GM23338 (cell line): ENCODE measurements at regions not wholly inside any gene's neighbourhood (a gene's known extent, or its start where the extent isn't known, plus 50 kb on each side); places are given as distances from the start of the nearest gene placed in this dataset.

ENCODE experiments used
- CREB1 ChIP-seq: fragments of 250-450 bp; sonication (Bioruptor Pico); IDR thresholded peaks from 2 replicates; pipeline ENCODE4 v1.5.0; 2020; ENCODE audit warnings: low read depth, mild to moderate bottlenecking, moderate library complexity
- ETS1 ChIP-seq: IDR thresholded peaks from 2 replicates; pipeline ENCODE4 v1.6.1; 2016; ENCODE audit warnings: antibody characterized with exemption
- EZH2 ChIP-seq: fragments of 200-600 bp; sonication (generic); IDR thresholded peaks from one replicate; pipeline ENCODE4 v1.8.0; 2017; ENCODE audit warnings: antibody characterized with exemption, mild to moderate bottlenecking, low read depth; ENCODE audit not compliant: unreplicated experiment
- EZH2phosphoT487 ChIP-seq: fragments of 200-600 bp; sonication (generic); IDR thresholded peaks from one replicate; pipeline ENCODE4 v1.8.1; 2018; ENCODE audit warnings: antibody characterized with exemption; ENCODE audit not compliant: unreplicated experiment
- JUNB ChIP-seq: IDR thresholded peaks from one replicate; pipeline ENCODE4 v1.6.1; 2016; ENCODE audit warnings: antibody characterized with exemption; ENCODE audit not compliant: unreplicated experiment
- NANOG ChIP-seq: IDR thresholded peaks from 2 replicates; pipeline ENCODE4 v1.6.1; 2016; ENCODE audit warnings: antibody characterized with exemption, borderline replicate concordance
- POLR2AphosphoS5 ChIP-seq: IDR thresholded peaks from 2 replicates; pipeline ENCODE4 v1.6.1; 2016; ENCODE audit warnings: antibody characterized with exemption, low read depth
- STAT1 ChIP-seq: IDR thresholded peaks from one replicate; pipeline ENCODE4 v1.6.1; 2016; ENCODE audit warnings: antibody characterized with exemption; ENCODE audit not compliant: unreplicated experiment
- ZNF114 ChIP-seq: fragments of 250-450 bp; sonication (Bioruptor Pico); IDR thresholded peaks from 2 replicates; pipeline ENCODE4 v1.5.0; 2020; ENCODE audit warnings: mild to moderate bottlenecking, moderate library complexity
- ZNF331 ChIP-seq: fragments of 250-450 bp; sonication (Bioruptor Pico); IDR thresholded peaks from 2 replicates; pipeline ENCODE4 v1.5.0; 2020; ENCODE audit warnings: low read depth, mild to moderate bottlenecking, moderate library complexity
- ZNF462 ChIP-seq: fragments of 250-450 bp; sonication (Bioruptor Pico); IDR thresholded peaks from 2 replicates; pipeline ENCODE4 v1.5.0; 2020; ENCODE audit warnings: mild to moderate bottlenecking, moderate library complexity
- TF ChIP-seq, protein P1 (sequence below), 2 experiments: fragments of 200-600 bp in 1 of 2; sonication (generic) in 1 of 2; conservative IDR thresholded peaks; 2 replicates each; pipeline versions ENCODE4 v1.5.1 to v1.6.1; 2016 to 2017; ENCODE audit warnings: antibody characterized with exemption in 2 of 2, low read depth in 2 of 2, mild to moderate bottlenecking in 2 of 2, moderate library complexity in 1 of 2
- TF ChIP-seq, protein P2 (sequence below): IDR thresholded peaks from one replicate; pipeline ENCODE4 v1.6.1; 2018; ENCODE audit warnings: antibody characterized with exemption; ENCODE audit not compliant: unreplicated experiment

GRCh38 chrX:13239272-13239671 lies 80.6 kb downstream of the ATXN3L start:
- TF ChIP-seq, protein P1, sequence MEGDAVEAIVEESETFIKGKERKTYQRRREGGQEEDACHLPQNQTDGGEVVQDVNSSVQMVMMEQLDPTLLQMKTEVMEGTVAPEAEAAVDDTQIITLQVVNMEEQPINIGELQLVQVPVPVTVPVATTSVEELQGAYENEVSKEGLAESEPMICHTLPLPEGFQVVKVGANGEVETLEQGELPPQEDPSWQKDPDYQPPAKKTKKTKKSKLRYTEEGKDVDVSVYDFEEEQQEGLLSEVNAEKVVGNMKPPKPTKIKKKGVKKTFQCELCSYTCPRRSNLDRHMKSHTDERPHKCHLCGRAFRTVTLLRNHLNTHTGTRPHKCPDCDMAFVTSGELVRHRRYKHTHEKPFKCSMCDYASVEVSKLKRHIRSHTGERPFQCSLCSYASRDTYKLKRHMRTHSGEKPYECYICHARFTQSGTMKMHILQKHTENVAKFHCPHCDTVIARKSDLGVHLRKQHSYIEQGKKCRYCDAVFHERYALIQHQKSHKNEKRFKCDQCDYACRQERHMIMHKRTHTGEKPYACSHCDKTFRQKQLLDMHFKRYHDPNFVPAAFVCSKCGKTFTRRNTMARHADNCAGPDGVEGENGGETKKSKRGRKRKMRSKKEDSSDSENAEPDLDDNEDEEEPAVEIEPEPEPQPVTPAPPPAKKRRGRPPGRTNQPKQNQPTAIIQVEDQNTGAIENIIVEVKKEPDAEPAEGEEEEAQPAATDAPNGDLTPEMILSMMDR (conservative IDR thresholded peaks at IDR 0.05; ENCODE audit: low read depth in 2 of 2) = no peak
- TF ChIP-seq EZH2 (no peak), POLR2AphosphoS5 (no peak), CREB1 (CRISPR knock-in tag) (no peak), NANOG (no peak), EZH2phosphoT487 (no peak), JUNB (no peak), ETS1 (no peak), ZNF114 (CRISPR knock-in tag) (no peak), STAT1 (no peak), ZNF331 (no peak), ZNF462 (no peak)
- TF ChIP-seq, protein P2, sequence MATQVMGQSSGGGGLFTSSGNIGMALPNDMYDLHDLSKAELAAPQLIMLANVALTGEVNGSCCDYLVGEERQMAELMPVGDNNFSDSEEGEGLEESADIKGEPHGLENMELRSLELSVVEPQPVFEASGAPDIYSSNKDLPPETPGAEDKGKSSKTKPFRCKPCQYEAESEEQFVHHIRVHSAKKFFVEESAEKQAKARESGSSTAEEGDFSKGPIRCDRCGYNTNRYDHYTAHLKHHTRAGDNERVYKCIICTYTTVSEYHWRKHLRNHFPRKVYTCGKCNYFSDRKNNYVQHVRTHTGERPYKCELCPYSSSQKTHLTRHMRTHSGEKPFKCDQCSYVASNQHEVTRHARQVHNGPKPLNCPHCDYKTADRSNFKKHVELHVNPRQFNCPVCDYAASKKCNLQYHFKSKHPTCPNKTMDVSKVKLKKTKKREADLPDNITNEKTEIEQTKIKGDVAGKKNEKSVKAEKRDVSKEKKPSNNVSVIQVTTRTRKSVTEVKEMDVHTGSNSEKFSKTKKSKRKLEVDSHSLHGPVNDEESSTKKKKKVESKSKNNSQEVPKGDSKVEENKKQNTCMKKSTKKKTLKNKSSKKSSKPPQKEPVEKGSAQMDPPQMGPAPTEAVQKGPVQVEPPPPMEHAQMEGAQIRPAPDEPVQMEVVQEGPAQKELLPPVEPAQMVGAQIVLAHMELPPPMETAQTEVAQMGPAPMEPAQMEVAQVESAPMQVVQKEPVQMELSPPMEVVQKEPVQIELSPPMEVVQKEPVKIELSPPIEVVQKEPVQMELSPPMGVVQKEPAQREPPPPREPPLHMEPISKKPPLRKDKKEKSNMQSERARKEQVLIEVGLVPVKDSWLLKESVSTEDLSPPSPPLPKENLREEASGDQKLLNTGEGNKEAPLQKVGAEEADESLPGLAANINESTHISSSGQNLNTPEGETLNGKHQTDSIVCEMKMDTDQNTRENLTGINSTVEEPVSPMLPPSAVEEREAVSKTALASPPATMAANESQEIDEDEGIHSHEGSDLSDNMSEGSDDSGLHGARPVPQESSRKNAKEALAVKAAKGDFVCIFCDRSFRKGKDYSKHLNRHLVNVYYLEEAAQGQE = no peak
